BE2C (cell line): ENCODE measurements at regions not wholly inside any gene's neighbourhood (a gene's known extent, or its start where the extent isn't known, plus 50 kb on each side); places are given as distances from the start of the nearest gene placed in this dataset.

Experiments used
- DNase-seq: peaks from one replicate; pipeline ENCODE4 v3.0.0-alpha.2; 2020
- H3K27me3 ChIP-seq: fragments of 250-450 bp; sonication (Bioruptor Pico); 2 replicates; pipeline ENCODE4 v1.5.1; 2020; ENCODE audit warnings: mild to moderate bottlenecking
- H3K36me3 ChIP-seq: fragments of 250-450 bp; sonication (Bioruptor Pico); 2 replicates; pipeline ENCODE4 v1.5.1; 2020; ENCODE audit warnings: mild to moderate bottlenecking
- H3K4me1 ChIP-seq: fragments of 250-450 bp; sonication (Bioruptor Pico); 2 replicates; pipeline ENCODE4 v1.5.1; 2020
- H3K4me3 ChIP-seq: 2 replicates; pipeline ENCODE4 v1.5.1; 2011; ENCODE audit warnings: low read depth, low read length
- H3K9me3 ChIP-seq: fragments of 250-450 bp; sonication (Bioruptor Pico); 2 replicates; pipeline ENCODE4 v1.5.1; 2020
- CTCF ChIP-seq: IDR thresholded peaks from 2 replicates; pipeline ENCODE4 v1.5.1; 2012; ENCODE audit warnings: mild to moderate bottlenecking, low read depth, low read length

- H3K4me3 ChIP-seq, result no peak overlapping the region
- no peaks in the 10 kb centered on the region for H3K27me3 ChIP-seq
- H3K36me3 ChIP-seq, result no peaks in the 10 kb centered on the region
- no peak for DNase-seq
- TF ChIP-seq CTCF, result no peak
- no peaks in the 10 kb centered on the region for H3K9me3 ChIP-seq
- no peaks in the 10 kb centered on the region for H3K4me1 ChIP-seq
These were observed 369.6 kb downstream of the NAF1 start for GRCh38 chr4:162797108-162797507.

- Histone ChIP-seq H3K9me3 (no peaks in the 10 kb centered on the region), H3K36me3 (no peaks in the 10 kb centered on the region), H3K4me3 (no peak overlapping the region), H3K4me1 (no peaks in the 10 kb centered on the region), H3K27me3 (no peaks in the 10 kb centered on the region)
- no peak for DNase-seq
- no peak for TF ChIP-seq CTCF
These were observed 373.1 kb downstream of the NAF1 start for GRCh38 chr4:162793571-162793970.

- TF ChIP-seq CTCF, result no peak
- DNase-seq, result no peak
- H3K4me1 ChIP-seq, result no peaks in the 10 kb centered on the region
- no peak overlapping the region for H3K4me3 ChIP-seq
- no peaks in the 10 kb centered on the region for H3K9me3 ChIP-seq
- no peaks in the 10 kb centered on the region for H3K36me3 ChIP-seq
- no peaks in the 10 kb centered on the region for H3K27me3 ChIP-seq
These were observed 373.7 kb downstream of the NAF1 start for GRCh38 chr4:162793004-162793403.

- H3K4me1 ChIP-seq, result no peaks in the 10 kb centered on the region
These were observed 375.5 kb downstream of the NAF1 start for GRCh38 chr4:162791226-162791625.

GRCh38 chr4:162787120-162787519 lies 379.6 kb downstream of the NAF1 start:
- no peak for DNase-seq
- no peaks in the 10 kb centered on the region for H3K27me3 ChIP-seq
- no peaks in the 10 kb centered on the region for H3K36me3 ChIP-seq
- TF ChIP-seq CTCF, result no peak
- no peaks in the 10 kb centered on the region for H3K4me1 ChIP-seq
- H3K4me3 ChIP-seq, result no peak overlapping the region
- H3K9me3 ChIP-seq, result no peaks in the 10 kb centered on the region

More at GRCh38 chr4:162791226-162791625, 375.5 kb downstream of the NAF1 start:
- Histone ChIP-seq H3K9me3 (no peaks in the 10 kb centered on the region), H3K4me3 (no peak overlapping the region), H3K36me3 (no peaks in the 10 kb centered on the region), H3K27me3 (no peaks in the 10 kb centered on the region)
- no peak for TF ChIP-seq CTCF
- DNase-seq, result no peak

- no peak for TF ChIP-seq CTCF
- no peaks in the 10 kb centered on the region for H3K9me3 ChIP-seq
- no peaks in the 10 kb centered on the region for H3K4me1 ChIP-seq
- no peaks in the 10 kb centered on the region for H3K27me3 ChIP-seq
- H3K36me3 ChIP-seq, result no peaks in the 10 kb centered on the region
- DNase-seq, result no peak
- H3K4me3 ChIP-seq, result no peak overlapping the region
These were observed 383.7 kb downstream of the NAF1 start for GRCh38 chr4:162782778-162783525.
